ENCODE measurements at regions not wholly inside any gene's neighbourhood (a gene's known extent, or its start where the extent isn't known, plus 50 kb on each side); places are given as distances from the start of the nearest gene placed in this dataset.

DNA sequence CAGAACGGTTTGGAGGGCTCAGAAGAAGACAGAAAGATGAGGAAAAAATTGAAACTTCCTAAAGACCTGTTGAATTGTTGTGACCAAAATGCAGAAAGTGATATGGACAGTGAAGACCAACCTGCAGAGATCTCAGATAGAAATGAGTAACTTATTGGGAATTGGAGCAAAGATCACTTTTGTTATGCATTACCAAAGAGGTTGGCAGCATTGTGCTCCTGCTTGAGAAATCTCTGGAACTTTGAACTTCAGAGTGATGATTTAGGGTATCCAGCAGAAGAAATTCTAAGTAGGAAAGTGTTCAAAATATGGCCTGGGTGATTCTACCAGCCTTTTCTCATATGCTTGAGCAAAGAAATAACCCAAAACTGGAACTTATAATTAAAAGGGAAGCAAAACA lies 136.0 kb downstream of the GJA1 start:
- TF ChIP-seq TAF1 (IDR thresholded peaks at IDR 0.05; ENCODE audit: borderline replicate concordance, insufficient read depth, low read length) = no peak
- no peak for TF ChIP-seq POLR2AphosphoS5 (IDR thresholded peaks at IDR 0.05; ENCODE audit: low read depth, low read length)
- TF ChIP-seq, protein P1, sequence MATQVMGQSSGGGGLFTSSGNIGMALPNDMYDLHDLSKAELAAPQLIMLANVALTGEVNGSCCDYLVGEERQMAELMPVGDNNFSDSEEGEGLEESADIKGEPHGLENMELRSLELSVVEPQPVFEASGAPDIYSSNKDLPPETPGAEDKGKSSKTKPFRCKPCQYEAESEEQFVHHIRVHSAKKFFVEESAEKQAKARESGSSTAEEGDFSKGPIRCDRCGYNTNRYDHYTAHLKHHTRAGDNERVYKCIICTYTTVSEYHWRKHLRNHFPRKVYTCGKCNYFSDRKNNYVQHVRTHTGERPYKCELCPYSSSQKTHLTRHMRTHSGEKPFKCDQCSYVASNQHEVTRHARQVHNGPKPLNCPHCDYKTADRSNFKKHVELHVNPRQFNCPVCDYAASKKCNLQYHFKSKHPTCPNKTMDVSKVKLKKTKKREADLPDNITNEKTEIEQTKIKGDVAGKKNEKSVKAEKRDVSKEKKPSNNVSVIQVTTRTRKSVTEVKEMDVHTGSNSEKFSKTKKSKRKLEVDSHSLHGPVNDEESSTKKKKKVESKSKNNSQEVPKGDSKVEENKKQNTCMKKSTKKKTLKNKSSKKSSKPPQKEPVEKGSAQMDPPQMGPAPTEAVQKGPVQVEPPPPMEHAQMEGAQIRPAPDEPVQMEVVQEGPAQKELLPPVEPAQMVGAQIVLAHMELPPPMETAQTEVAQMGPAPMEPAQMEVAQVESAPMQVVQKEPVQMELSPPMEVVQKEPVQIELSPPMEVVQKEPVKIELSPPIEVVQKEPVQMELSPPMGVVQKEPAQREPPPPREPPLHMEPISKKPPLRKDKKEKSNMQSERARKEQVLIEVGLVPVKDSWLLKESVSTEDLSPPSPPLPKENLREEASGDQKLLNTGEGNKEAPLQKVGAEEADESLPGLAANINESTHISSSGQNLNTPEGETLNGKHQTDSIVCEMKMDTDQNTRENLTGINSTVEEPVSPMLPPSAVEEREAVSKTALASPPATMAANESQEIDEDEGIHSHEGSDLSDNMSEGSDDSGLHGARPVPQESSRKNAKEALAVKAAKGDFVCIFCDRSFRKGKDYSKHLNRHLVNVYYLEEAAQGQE (IDR thresholded peaks at IDR 0.05; ENCODE audit: insufficient read depth in 1 of 2, low read depth in 2 of 2, low read length in 2 of 2) = no peak
- TF ChIP-seq FOXP2 (optimal IDR thresholded peaks at IDR 0.05; ENCODE audit: borderline replicate concordance, extremely low read depth, extremely low read length, insufficient read depth) = no peak

All from PFSK-1 (cell line).